ENCODE measurements at regions not wholly inside any gene's neighbourhood (a gene's known extent, or its start where the extent isn't known, plus 50 kb on each side); places are given as distances from the start of the nearest gene placed in this dataset.

- Mint-ChIP-seq H3K4me1 (no peaks in the 10 kb centered on the region), H3K27ac (no peak overlapping the region), H3K27me3 (no peaks in the 10 kb centered on the region), H3K9me3 (peaks cover 0 to 4% (median 0%) of the 10 kb centered on the region in 7 donors), H3K36me3 (no peaks in the 10 kb centered on the region), H3K4me3 (no peak overlapping the region)
- no peak for ATAC-seq (ENCODE audit: low read depth in 2 of 2)
- no peaks in the 10 kb centered on the region for H3K36me3 ChIP-seq (ENCODE audit: control insufficient read depth, insufficient read depth, low read length)
- no peaks in the 10 kb centered on the region for H3K27me3 ChIP-seq (ENCODE audit: control insufficient read depth, insufficient read depth, low read length)
- no peak for DNase-seq
- no peaks in the 10 kb centered on the region for H3K4me1 ChIP-seq (ENCODE audit: control insufficient read depth, insufficient read depth, low read length, poor library complexity, severe bottlenecking)
- H3K27ac ChIP-seq (ENCODE audit: insufficient read depth, low read length, poor library complexity, severe bottlenecking) = no peak overlapping the region
- no peak overlapping the region for H3K4me3 ChIP-seq (ENCODE audit: low read depth, low read length)
- H3K9me3 ChIP-seq (ENCODE audit: control insufficient read depth in 2 of 2, low read length in 2 of 2) = no peaks in the 10 kb centered on the region
These were observed 473.1 kb downstream of the NR2F1-AS1 start for GRCh38 chr5:93107805-93108520.

- H3K27ac Mint-ChIP-seq = no peak overlapping the region
- H3K36me3 Mint-ChIP-seq = no peaks in the 10 kb centered on the region
- Histone ChIP-seq H3K36me3 (ENCODE audit: control insufficient read depth, insufficient read depth, low read length) (no peaks in the 10 kb centered on the region), H3K27ac (ENCODE audit: insufficient read depth, low read length, poor library complexity, severe bottlenecking) (no peak overlapping the region), H3K27me3 (ENCODE audit: control insufficient read depth, insufficient read depth, low read length) (no peaks in the 10 kb centered on the region), H3K4me3 (ENCODE audit: low read depth, low read length) (no peak overlapping the region), H3K9me3 (ENCODE audit: control insufficient read depth in 2 of 2, low read length in 2 of 2) (no peaks in the 10 kb centered on the region), H3K4me1 (ENCODE audit: control insufficient read depth, insufficient read depth, low read length, poor library complexity, severe bottlenecking) (no peaks in the 10 kb centered on the region)
- no peaks in the 10 kb centered on the region for H3K27me3 Mint-ChIP-seq
- peaks cover 0 to 4% (median 0%) of the 10 kb centered on the region in 7 donors for H3K9me3 Mint-ChIP-seq
- no peaks in the 10 kb centered on the region for H3K4me1 Mint-ChIP-seq
- ATAC-seq (ENCODE audit: low read depth in 2 of 2) (no peak), DNase-seq (no peak)
- H3K4me3 Mint-ChIP-seq = no peak overlapping the region
These were observed 473.9 kb downstream of the NR2F1-AS1 start for GRCh38 chr5:93107141-93107540.

- ATAC-seq (ENCODE audit: low read depth in 2 of 2) = no peak
- Histone ChIP-seq H3K27ac (ENCODE audit: insufficient read depth, low read length, poor library complexity, severe bottlenecking) (no peak overlapping the region), H3K36me3 (ENCODE audit: control insufficient read depth, insufficient read depth, low read length) (no peaks in the 10 kb centered on the region), H3K27me3 (ENCODE audit: control insufficient read depth, insufficient read depth, low read length) (no peaks in the 10 kb centered on the region), H3K4me1 (ENCODE audit: control insufficient read depth, insufficient read depth, low read length, poor library complexity, severe bottlenecking) (no peaks in the 10 kb centered on the region), H3K9me3 (ENCODE audit: control insufficient read depth in 2 of 2, low read length in 2 of 2) (no peaks in the 10 kb centered on the region), H3K4me3 (ENCODE audit: low read depth, low read length) (no peak overlapping the region)
- peaks cover 0 to 14% (median 3%) of the 10 kb centered on the region in 7 donors for H3K9me3 Mint-ChIP-seq
- no peaks in the 10 kb centered on the region for H3K4me1 Mint-ChIP-seq
- H3K36me3 Mint-ChIP-seq = no peaks in the 10 kb centered on the region
- no peaks in the 10 kb centered on the region for H3K27me3 Mint-ChIP-seq
- DNase-seq = no peak
- H3K27ac Mint-ChIP-seq = no peak overlapping the region
- H3K4me3 Mint-ChIP-seq = no peak overlapping the region
These were observed 479.4 kb downstream of the NR2F1-AS1 start for GRCh38 chr5:93101661-93102060.

GRCh38 chr5:93100976-93101375 lies 480.0 kb downstream of the NR2F1-AS1 start:
- H3K9me3 Mint-ChIP-seq = peaks cover 0 to 15% (median 4%) of the 10 kb centered on the region in 7 donors
- H3K4me1 ChIP-seq (ENCODE audit: control insufficient read depth, insufficient read depth, low read length, poor library complexity, severe bottlenecking) = no peaks in the 10 kb centered on the region
- H3K27ac Mint-ChIP-seq = no peak overlapping the region
- ATAC-seq (ENCODE audit: low read depth in 2 of 2) (no peak), DNase-seq (no peak)
- no peak overlapping the region for H3K4me3 Mint-ChIP-seq
- H3K27me3 ChIP-seq (ENCODE audit: control insufficient read depth, insufficient read depth, low read length) = no peaks in the 10 kb centered on the region
- H3K4me1 Mint-ChIP-seq = no peaks in the 10 kb centered on the region
- H3K27ac ChIP-seq (ENCODE audit: insufficient read depth, low read length, poor library complexity, severe bottlenecking) = no peak overlapping the region
- H3K9me3 ChIP-seq (ENCODE audit: control insufficient read depth in 2 of 2, low read length in 2 of 2) = no peaks in the 10 kb centered on the region
- H3K27me3 Mint-ChIP-seq = no peaks in the 10 kb centered on the region
- H3K4me3 ChIP-seq (ENCODE audit: low read depth, low read length) = no peak overlapping the region
- no peaks in the 10 kb centered on the region for H3K36me3 Mint-ChIP-seq
- no peaks in the 10 kb centered on the region for H3K36me3 ChIP-seq (ENCODE audit: control insufficient read depth, insufficient read depth, low read length)

GRCh38 chr5:93100428-93100827 lies 480.6 kb downstream of the NR2F1-AS1 start:
- no peak overlapping the region for H3K4me3 Mint-ChIP-seq
- no peaks in the 10 kb centered on the region for H3K9me3 ChIP-seq (ENCODE audit: control insufficient read depth in 2 of 2, low read length in 2 of 2)
- no peak overlapping the region for H3K27ac ChIP-seq (ENCODE audit: insufficient read depth, low read length, poor library complexity, severe bottlenecking)
- H3K9me3 Mint-ChIP-seq = peaks cover 0 to 15% (median 4%) of the 10 kb centered on the region in 7 donors
- no peaks in the 10 kb centered on the region for H3K36me3 Mint-ChIP-seq
- no peaks in the 10 kb centered on the region for H3K36me3 ChIP-seq (ENCODE audit: control insufficient read depth, insufficient read depth, low read length)
- no peak overlapping the region for H3K27ac Mint-ChIP-seq
- no peaks in the 10 kb centered on the region for H3K27me3 ChIP-seq (ENCODE audit: control insufficient read depth, insufficient read depth, low read length)
- H3K4me1 Mint-ChIP-seq = no peaks in the 10 kb centered on the region
- no peaks in the 10 kb centered on the region for H3K4me1 ChIP-seq (ENCODE audit: control insufficient read depth, insufficient read depth, low read length, poor library complexity, severe bottlenecking)
- DNase-seq = no peak
- no peaks in the 10 kb centered on the region for H3K27me3 Mint-ChIP-seq
- no peak overlapping the region for H3K4me3 ChIP-seq (ENCODE audit: low read depth, low read length)
- ATAC-seq (ENCODE audit: low read depth in 2 of 2) = no peak

- no peaks in the 10 kb centered on the region for H3K27me3 ChIP-seq (ENCODE audit: control insufficient read depth, insufficient read depth, low read length)
- H3K4me1 ChIP-seq (ENCODE audit: control insufficient read depth, insufficient read depth, low read length, poor library complexity, severe bottlenecking) = no peaks in the 10 kb centered on the region
- H3K4me3 ChIP-seq (ENCODE audit: low read depth, low read length) = no peak overlapping the region
- ATAC-seq (ENCODE audit: low read depth in 2 of 2) = no peak
- peaks cover 0 to 15% (median 4%) of the 10 kb centered on the region in 7 donors for H3K9me3 Mint-ChIP-seq
- no peak overlapping the region for H3K4me3 Mint-ChIP-seq
- no peak for DNase-seq
- no peaks in the 10 kb centered on the region for H3K36me3 ChIP-seq (ENCODE audit: control insufficient read depth, insufficient read depth, low read length)
- no peak overlapping the region for H3K27ac Mint-ChIP-seq
- no peaks in the 10 kb centered on the region for H3K36me3 Mint-ChIP-seq
- H3K27ac ChIP-seq (ENCODE audit: insufficient read depth, low read length, poor library complexity, severe bottlenecking) = no peak overlapping the region
- no peaks in the 10 kb centered on the region for H3K27me3 Mint-ChIP-seq
- no peaks in the 10 kb centered on the region for H3K9me3 ChIP-seq (ENCODE audit: control insufficient read depth in 2 of 2, low read length in 2 of 2)
- no peaks in the 10 kb centered on the region for H3K4me1 Mint-ChIP-seq
These were observed 481.1 kb downstream of the NR2F1-AS1 start for GRCh38 chr5:93099902-93100347.

GRCh38 chr5:93096561-93096960 lies 484.5 kb downstream of the NR2F1-AS1 start:
- ATAC-seq (ENCODE audit: low read depth in 2 of 2) = no peak
- Mint-ChIP-seq H3K36me3 (no peaks in the 10 kb centered on the region), H3K27ac (no peak overlapping the region), H3K4me1 (no peaks in the 10 kb centered on the region), H3K27me3 (no peaks in the 10 kb centered on the region), H3K9me3 (peaks cover 0 to 15% (median 3%) of the 10 kb centered on the region in 7 donors), H3K4me3 (no peak overlapping the region)
- Histone ChIP-seq H3K27me3 (ENCODE audit: control insufficient read depth, insufficient read depth, low read length) (no peaks in the 10 kb centered on the region), H3K27ac (ENCODE audit: insufficient read depth, low read length, poor library complexity, severe bottlenecking) (no peak overlapping the region), H3K4me1 (ENCODE audit: control insufficient read depth, insufficient read depth, low read length, poor library complexity, severe bottlenecking) (no peaks in the 10 kb centered on the region), H3K36me3 (ENCODE audit: control insufficient read depth, insufficient read depth, low read length) (no peaks in the 10 kb centered on the region), H3K9me3 (ENCODE audit: control insufficient read depth in 2 of 2, low read length in 2 of 2) (no peaks in the 10 kb centered on the region), H3K4me3 (ENCODE audit: low read depth, low read length) (no peak overlapping the region)
- no peak for DNase-seq

All from CD4-positive, CD25-positive, alpha-beta regulatory T cell (primary cell).